ENCODE measurements at regions not wholly inside any gene's neighbourhood (a gene's known extent, or its start where the extent isn't known, plus 50 kb on each side); places are given as distances from the start of the nearest gene placed in this dataset.
A peak's percentile ranks its signal among the peaks of the same experiment; 100 is the strongest.
"Not testable (repeated sequence)": the region's sequence is repeated elsewhere in the genome, so short reads cannot be mapped to it uniquely, and the experiment has no call there.

- peaks cover 0 to 5% (median 0%) of the 10 kb centered on the region in 4 donors for H3K9me3 ChIP-seq (ENCODE audit: control insufficient read depth in 4 of 4, insufficient read depth in 3 of 4, low read length in 3 of 4)
- H3K27ac ChIP-seq (ENCODE audit: low read depth in 1 of 2, low read length in 1 of 2), result no peak overlapping the region
- no peaks in the 10 kb centered on the region for H3K4me1 ChIP-seq (ENCODE audit: control insufficient read depth in 5 of 5, insufficient read depth in 5 of 5, low read length in 5 of 5)
- H3K4me3 ChIP-seq, result no peak overlapping the region
- DNase-seq (peak; percentile 9 to 51 (median 42)), ATAC-seq (ENCODE audit: insufficient read depth, low FRiP score) (no peak)
- no peaks in the 10 kb centered on the region for H3K36me3 ChIP-seq (ENCODE audit: control insufficient read depth in 4 of 4, insufficient read depth in 4 of 4, low read length in 4 of 4)
- no peak overlapping the region for H3K9ac ChIP-seq (ENCODE audit: insufficient read depth in 1 of 2, low read length in 2 of 2)
- no peak for TF ChIP-seq CTCF (IDR thresholded peaks at IDR 0.05; ENCODE audit: control extremely low read depth, extremely low read depth)
- 64 to 82% methylated on average over 3 of the region's 3 CpGs for WGBS, 2 donors
- H3K27me3 ChIP-seq (ENCODE audit: control insufficient read depth in 3 of 3, insufficient read depth in 3 of 3, low read length in 2 of 3), result no peaks in the 10 kb centered on the region
Observed at GRCh38 chr16:51834794-51835193, 683.7 kb upstream of the SALL1 start.

- H3K27ac ChIP-seq (ENCODE audit: low read depth in 1 of 2, low read length in 1 of 2), result no peak overlapping the region
- ATAC-seq (ENCODE audit: insufficient read depth, low FRiP score), result no peak
- 76 to 84% methylated on average over 10 of the region's 10 CpGs for WGBS, 2 donors
Observed at GRCh38 chr16:51834133-51834532, 683.1 kb upstream of the SALL1 start.

DNA sequence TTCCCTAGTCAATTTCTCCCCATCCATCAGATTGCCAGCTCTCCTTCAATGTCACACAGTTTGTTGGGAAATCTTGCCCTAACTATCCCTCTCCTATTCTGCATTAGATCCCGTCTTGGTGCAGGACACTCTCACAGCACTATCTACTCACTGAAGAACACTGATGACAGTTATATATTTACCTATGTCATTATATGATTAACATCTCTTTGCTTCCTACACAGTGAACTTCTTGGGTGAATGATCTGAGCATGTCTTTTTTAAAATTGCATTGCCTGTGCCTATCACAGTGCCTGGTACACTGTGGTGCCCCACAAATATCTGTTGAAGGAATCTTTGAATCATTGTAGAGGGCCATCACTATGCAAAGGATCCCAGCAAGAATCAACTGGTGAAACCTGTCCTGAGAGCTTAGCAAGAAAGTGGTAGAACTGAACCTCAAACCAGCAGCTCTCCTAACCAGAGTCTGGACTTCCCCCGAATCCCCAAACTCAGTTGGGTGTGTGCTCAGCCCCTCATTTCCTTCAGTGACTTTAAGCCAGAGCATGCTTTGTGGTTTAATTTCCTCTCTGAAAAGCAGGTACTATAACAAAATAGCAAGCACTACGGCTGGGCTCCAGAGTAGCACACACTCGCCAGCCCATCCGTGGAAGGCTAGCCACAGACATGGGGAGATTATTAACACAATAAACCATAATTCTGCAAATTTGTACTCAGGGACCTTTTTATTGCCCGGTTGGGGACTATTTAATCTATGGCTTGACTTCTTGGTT is 680.7 kb upstream of the SALL1 start:
- Histone ChIP-seq H3K36me3 (ENCODE audit: control insufficient read depth in 4 of 4, insufficient read depth in 4 of 4, low read length in 4 of 4) (no peaks in the 10 kb centered on the region), H3K27me3 (ENCODE audit: control insufficient read depth in 3 of 3, insufficient read depth in 3 of 3, low read length in 2 of 3) (no peaks in the 10 kb centered on the region), H3K9ac (ENCODE audit: insufficient read depth in 1 of 2, low read length in 2 of 2) (no peak overlapping the region), H3K4me3 (no peak overlapping the region), H3K4me1 (ENCODE audit: control insufficient read depth in 5 of 5, insufficient read depth in 5 of 5, low read length in 5 of 5) (no peaks in the 10 kb centered on the region), H3K9me3 (ENCODE audit: control insufficient read depth in 4 of 4, insufficient read depth in 3 of 4, low read length in 3 of 4) (peaks cover 0 to 5% (median 0%) of the 10 kb centered on the region in 4 donors), H3K27ac (ENCODE audit: low read depth in 1 of 2, low read length in 1 of 2) (no peak overlapping the region)
- TF ChIP-seq CTCF (IDR thresholded peaks at IDR 0.05; ENCODE audit: control extremely low read depth, extremely low read depth), result no peak
- no peak for DNase-seq
- WGBS, 2 donors, result 78% methylated on average over 6 of the region's 6 CpGs
- no peak for ATAC-seq (ENCODE audit: insufficient read depth, low FRiP score)

More at GRCh38 chr16:51834133-51834532, 683.1 kb upstream of the SALL1 start:
- Histone ChIP-seq H3K4me3 (no peak overlapping the region), H3K9ac (ENCODE audit: insufficient read depth in 1 of 2, low read length in 2 of 2) (no peak overlapping the region), H3K27me3 (ENCODE audit: control insufficient read depth in 3 of 3, insufficient read depth in 3 of 3, low read length in 2 of 3) (no peaks in the 10 kb centered on the region), H3K36me3 (ENCODE audit: control insufficient read depth in 4 of 4, insufficient read depth in 4 of 4, low read length in 4 of 4) (no peaks in the 10 kb centered on the region), H3K9me3 (ENCODE audit: control insufficient read depth in 4 of 4, insufficient read depth in 3 of 4, low read length in 3 of 4) (peaks cover 0 to 5% (median 0%) of the 10 kb centered on the region in 4 donors), H3K4me1 (ENCODE audit: control insufficient read depth in 5 of 5, insufficient read depth in 5 of 5, low read length in 5 of 5) (no peaks in the 10 kb centered on the region)
- DNase-seq, result peak in 2 of 3 donors; percentile 5 to 11
- no peak for TF ChIP-seq CTCF (IDR thresholded peaks at IDR 0.05; ENCODE audit: control extremely low read depth, extremely low read depth)

- ATAC-seq (ENCODE audit: insufficient read depth, low FRiP score); H3K9me3 ChIP-seq (ENCODE audit: control insufficient read depth in 4 of 4, insufficient read depth in 3 of 4, low read length in 3 of 4); DNase-seq; H3K36me3 ChIP-seq (ENCODE audit: control insufficient read depth in 4 of 4, insufficient read depth in 4 of 4, low read length in 4 of 4); H3K27ac ChIP-seq (ENCODE audit: low read depth in 1 of 2, low read length in 1 of 2); H3K27me3 ChIP-seq (ENCODE audit: control insufficient read depth in 3 of 3, insufficient read depth in 3 of 3, low read length in 2 of 3); H3K4me3 ChIP-seq; H3K9ac ChIP-seq (ENCODE audit: insufficient read depth in 1 of 2, low read length in 2 of 2); H3K4me1 ChIP-seq (ENCODE audit: control insufficient read depth in 5 of 5, insufficient read depth in 5 of 5, low read length in 5 of 5): not testable (repeated sequence)
- WGBS, 2 donors, result 91 to 93% methylated on average over 6 of the region's 6 CpGs
Observed at GRCh38 chr16:51831034-51831433, 680.0 kb upstream of the SALL1 start.

Data from lung (tissue), 11 donors.